HFF-Myc (cell line): ENCODE measurements at regions not wholly inside any gene's neighbourhood (a gene's known extent, or its start where the extent isn't known, plus 50 kb on each side); places are given as distances from the start of the nearest gene placed in this dataset.

Experiments
- DNase-seq: peaks from one replicate; pipeline ENCODE4 v3.0.0-alpha.2; 2011; ENCODE audit warnings: low read depth; ENCODE audit errors: extremely low read depth
- H3K4me3 ChIP-seq: replicated peaks from 2 replicates; pipeline ENCODE4 v1.5.1; 2011; ENCODE audit warnings: low read depth, mild to moderate bottlenecking, control low read depth, low read length
- CTCF ChIP-seq: IDR thresholded peaks from 2 replicates; pipeline ENCODE4 v1.5.1; 2012; ENCODE audit warnings: mild to moderate bottlenecking, low read depth, low read length, control low read depth; ENCODE audit errors: missing control alignments

GRCh38 chrX:25204182-25204581 is 188.4 kb upstream of the ARX start:
- no peak for TF ChIP-seq CTCF
- H3K4me3 ChIP-seq, result no peak overlapping the region
- no peak for DNase-seq

- no peak overlapping the region for H3K4me3 ChIP-seq
- no peak for DNase-seq
- no peak for TF ChIP-seq CTCF
These were observed 187.1 kb upstream of the ARX start for GRCh38 chrX:25202827-25203226.

GRCh38 chrX:25198891-25199290 is 183.1 kb upstream of the ARX start:
- no peak for TF ChIP-seq CTCF
- no peak overlapping the region for H3K4me3 ChIP-seq
- DNase-seq, result no peak

- no peak for TF ChIP-seq CTCF
- no peak for DNase-seq
- no peak overlapping the region for H3K4me3 ChIP-seq
These were observed 182.5 kb upstream of the ARX start for GRCh38 chrX:25198253-25198652.

- TF ChIP-seq CTCF, result no peak
- DNase-seq, result no peak
- no peak overlapping the region for H3K4me3 ChIP-seq
These were observed 180.5 kb upstream of the ARX start for GRCh38 chrX:25196221-25196620.

- no peak for DNase-seq
- no peak for TF ChIP-seq CTCF
These were observed 175.6 kb upstream of the ARX start for GRCh38 chrX:25191403-25191802.

GRCh38 chrX:25181775-25182174 is 166.0 kb upstream of the ARX start:
- no peak overlapping the region for H3K4me3 ChIP-seq
- TF ChIP-seq CTCF, result no peak
- DNase-seq, result no peak

More at GRCh38 chrX:25191403-25191802, 175.6 kb upstream of the ARX start:
- no peak overlapping the region for H3K4me3 ChIP-seq
